ENCODE measurements at regions not wholly inside any gene's neighbourhood (a gene's known extent, or its start where the extent isn't known, plus 50 kb on each side); places are given as distances from the start of the nearest gene placed in this dataset.

DNA sequence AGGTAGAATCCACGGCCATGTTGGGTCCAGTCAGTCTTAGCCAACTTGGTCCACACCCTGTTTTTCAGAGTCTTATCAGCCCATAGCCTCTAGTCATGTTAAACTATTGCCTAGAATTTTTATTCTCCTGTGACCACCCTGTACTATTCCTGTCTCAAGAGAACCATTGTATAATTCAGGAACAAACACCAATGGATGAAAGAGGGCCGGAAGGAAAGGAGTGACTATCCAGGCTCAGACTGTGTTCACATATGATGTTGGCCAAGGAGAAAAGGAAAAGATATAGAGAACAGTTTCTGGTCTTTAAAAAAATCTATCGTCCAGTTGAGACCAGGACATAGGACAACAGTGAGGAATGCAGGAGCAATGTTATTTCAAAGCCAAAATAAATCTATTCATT is 82.9 kb upstream of the SETBP1 start:
- no peaks in the 10 kb centered on the region for H3K9me3 ChIP-seq (replicated peaks in 1 of 2; ENCODE audit: control insufficient read depth in 2 of 2, insufficient read depth in 1 of 2, low read depth in 1 of 2, low read length in 2 of 2)
- H3K4me2 ChIP-seq (ENCODE audit: insufficient read depth, low read length, poor library complexity, severe bottlenecking) = no peak overlapping the region
- no peak overlapping the region for H2BK120ac ChIP-seq (ENCODE audit: low read depth, low read length)
- H4K8ac ChIP-seq (ENCODE audit: low read depth, low read length) = no peak overlapping the region
- H3K23ac ChIP-seq (ENCODE audit: low read depth, low read length, poor library complexity) = no peak overlapping the region
- no peak overlapping the region for H2AK5ac ChIP-seq (ENCODE audit: low read depth, low read length)
- H3K36me3 ChIP-seq (replicated peaks in 1 of 2; ENCODE audit: control insufficient read depth in 2 of 2, insufficient read depth in 2 of 2, low read length in 2 of 2) = no peaks in the 10 kb centered on the region
- no peak overlapping the region for H3K27ac ChIP-seq (replicated peaks; ENCODE audit: low read length)
- no peak overlapping the region for H3K18ac ChIP-seq (ENCODE audit: low read length)
- no peak overlapping the region for H3K9ac ChIP-seq (ENCODE audit: low read depth, low read length, poor library complexity)
- no peak overlapping the region for H2BK15ac ChIP-seq (ENCODE audit: low read length)
- H3K14ac ChIP-seq (ENCODE audit: low read length) = no peak overlapping the region
- H3K79me1 ChIP-seq (ENCODE audit: low read depth, low read length) = no peaks in the 10 kb centered on the region
- H3K27me3 ChIP-seq (ENCODE audit: control insufficient read depth in 3 of 3, insufficient read depth in 3 of 3, low read depth in 1 of 3, low read length in 3 of 3) = no peaks in the 10 kb centered on the region
- no peak overlapping the region for H4K91ac ChIP-seq (ENCODE audit: low read depth, low read length, poor library complexity)
- H3K4ac ChIP-seq (ENCODE audit: low read length) = no peak overlapping the region
- H3K4me1 ChIP-seq (ENCODE audit: control insufficient read depth in 2 of 2, insufficient read depth in 1 of 2, low read depth in 1 of 2, low read length in 2 of 2) = no peaks in the 10 kb centered on the region
- H2AFZ ChIP-seq (ENCODE audit: low read length) = no peak overlapping the region
- no peak overlapping the region for H3K4me3 ChIP-seq (ENCODE audit: low read length in 2 of 2)
- DNase-seq (ENCODE audit: low spot score) = no peak
- H2BK5ac ChIP-seq (ENCODE audit: low read length) = no peak overlapping the region
- H2BK12ac ChIP-seq (ENCODE audit: low read length) = no peak overlapping the region
- no CpG with 5 or more reads among the region's 3 CpGs for WGBS, 2 donors (ENCODE audit: extremely low coverage in 2 of 2, insufficient read length in 2 of 2, insufficient replicate concordance in 1 of 2)

DNA sequence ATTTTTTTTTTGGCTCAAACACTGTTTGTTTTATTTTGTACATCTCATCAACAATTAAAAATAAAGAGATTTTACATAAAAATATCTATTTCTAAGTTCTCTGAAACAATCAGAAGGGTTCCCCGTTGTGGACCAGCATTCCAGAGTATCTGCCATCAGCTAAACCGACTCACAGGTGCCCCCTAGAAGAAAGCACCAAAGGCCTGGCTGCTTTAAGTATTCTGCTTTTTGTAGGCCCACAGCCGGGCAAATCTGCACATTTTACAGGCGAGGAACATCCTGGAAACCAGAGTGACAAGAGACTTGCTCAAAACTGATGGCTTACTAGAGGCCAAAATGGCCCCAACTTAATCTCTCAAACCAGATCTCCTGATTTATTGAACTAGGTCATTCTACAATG is 82.2 kb upstream of the SETBP1 start:
- H2BK15ac ChIP-seq (ENCODE audit: low read length) = no peak overlapping the region

DNA sequence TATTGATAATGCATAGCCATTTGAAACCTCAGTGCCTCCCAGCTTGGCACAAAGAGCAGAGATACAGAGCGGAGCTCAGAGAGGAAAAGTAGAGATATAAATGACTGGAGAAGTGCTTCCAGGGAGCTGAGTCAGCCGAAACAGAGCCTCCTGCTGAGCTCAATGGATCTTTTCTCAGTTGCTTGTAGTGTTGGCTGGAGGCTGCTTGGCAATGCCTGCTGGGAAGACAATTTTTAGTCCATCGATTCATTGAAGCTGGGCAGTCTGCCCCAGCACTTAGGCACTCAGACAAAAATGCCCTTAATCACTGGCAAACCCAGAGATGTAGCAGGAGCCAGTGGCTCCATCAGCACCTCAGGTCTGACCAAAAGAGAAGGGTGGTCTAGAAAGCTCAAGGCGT is 81.3 kb upstream of the SETBP1 start:
- DNase-seq (ENCODE audit: low spot score) = no peak
- no peaks in the 10 kb centered on the region for H3K36me3 ChIP-seq (replicated peaks in 1 of 2; ENCODE audit: control insufficient read depth in 2 of 2, insufficient read depth in 2 of 2, low read length in 2 of 2)
- H3K9ac ChIP-seq (ENCODE audit: low read depth, low read length, poor library complexity) = no peak overlapping the region
- no peak overlapping the region for H3K23ac ChIP-seq (ENCODE audit: low read depth, low read length, poor library complexity)
- no peak overlapping the region for H2BK5ac ChIP-seq (ENCODE audit: low read length)
- H4K8ac ChIP-seq (ENCODE audit: low read depth, low read length) = no peak overlapping the region
- no CpG with 5 or more reads among the region's 4 CpGs for WGBS, 2 donors (ENCODE audit: extremely low coverage in 2 of 2, insufficient read length in 2 of 2, insufficient replicate concordance in 1 of 2)
- no peak overlapping the region for H2BK12ac ChIP-seq (ENCODE audit: low read length)
- no peak overlapping the region for H3K4me2 ChIP-seq (ENCODE audit: insufficient read depth, low read length, poor library complexity, severe bottlenecking)
- H3K18ac ChIP-seq (ENCODE audit: low read length) = no peak overlapping the region
- no peak overlapping the region for H2AK5ac ChIP-seq (ENCODE audit: low read depth, low read length)
- no peak overlapping the region for H2BK15ac ChIP-seq (ENCODE audit: low read length)
- no peaks in the 10 kb centered on the region for H3K4me1 ChIP-seq (ENCODE audit: control insufficient read depth in 2 of 2, insufficient read depth in 1 of 2, low read depth in 1 of 2, low read length in 2 of 2)
- H3K27me3 ChIP-seq (ENCODE audit: control insufficient read depth in 3 of 3, insufficient read depth in 3 of 3, low read depth in 1 of 3, low read length in 3 of 3) = no peaks in the 10 kb centered on the region
- H3K14ac ChIP-seq (ENCODE audit: low read length) = no peak overlapping the region
- H2AFZ ChIP-seq (ENCODE audit: low read length) = no peak overlapping the region
- no peaks in the 10 kb centered on the region for H3K9me3 ChIP-seq (replicated peaks in 1 of 2; ENCODE audit: control insufficient read depth in 2 of 2, insufficient read depth in 1 of 2, low read depth in 1 of 2, low read length in 2 of 2)
- no peak overlapping the region for H3K4me3 ChIP-seq (ENCODE audit: low read length in 2 of 2)
- H2BK120ac ChIP-seq (ENCODE audit: low read depth, low read length) = no peak overlapping the region
- no peak overlapping the region for H3K27ac ChIP-seq (replicated peaks; ENCODE audit: low read length)
- no peak overlapping the region for H4K91ac ChIP-seq (ENCODE audit: low read depth, low read length, poor library complexity)
- no peak overlapping the region for H3K4ac ChIP-seq (ENCODE audit: low read length)
- no peaks in the 10 kb centered on the region for H3K79me1 ChIP-seq (ENCODE audit: low read depth, low read length)

More for the DNA sequence above, 82.2 kb upstream of the SETBP1 start:
- no peak overlapping the region for H2BK12ac ChIP-seq (ENCODE audit: low read length)
- H4K91ac ChIP-seq (ENCODE audit: low read depth, low read length, poor library complexity) = no peak overlapping the region
- no peak overlapping the region for H4K8ac ChIP-seq (ENCODE audit: low read depth, low read length)
- no peak overlapping the region for H3K18ac ChIP-seq (ENCODE audit: low read length)
- no peak overlapping the region for H3K4me3 ChIP-seq (ENCODE audit: low read length in 2 of 2)
- no peaks in the 10 kb centered on the region for H3K9me3 ChIP-seq (replicated peaks in 1 of 2; ENCODE audit: control insufficient read depth in 2 of 2, insufficient read depth in 1 of 2, low read depth in 1 of 2, low read length in 2 of 2)
- H3K4me1 ChIP-seq (ENCODE audit: control insufficient read depth in 2 of 2, insufficient read depth in 1 of 2, low read depth in 1 of 2, low read length in 2 of 2) = no peaks in the 10 kb centered on the region
- no peak overlapping the region for H3K4me2 ChIP-seq (ENCODE audit: insufficient read depth, low read length, poor library complexity, severe bottlenecking)
- no peaks in the 10 kb centered on the region for H3K36me3 ChIP-seq (replicated peaks in 1 of 2; ENCODE audit: control insufficient read depth in 2 of 2, insufficient read depth in 2 of 2, low read length in 2 of 2)
- H3K14ac ChIP-seq (ENCODE audit: low read length) = no peak overlapping the region
- no peak for DNase-seq (ENCODE audit: low spot score)
- no peak overlapping the region for H3K4ac ChIP-seq (ENCODE audit: low read length)
- H2AK5ac ChIP-seq (ENCODE audit: low read depth, low read length) = no peak overlapping the region
- WGBS, 2 donors (ENCODE audit: extremely low coverage in 2 of 2, insufficient read length in 2 of 2, insufficient replicate concordance in 1 of 2) = no CpG with 5 or more reads among the region's 4 CpGs
- no peak overlapping the region for H3K9ac ChIP-seq (ENCODE audit: low read depth, low read length, poor library complexity)
- H3K27me3 ChIP-seq (ENCODE audit: control insufficient read depth in 3 of 3, insufficient read depth in 3 of 3, low read depth in 1 of 3, low read length in 3 of 3) = no peaks in the 10 kb centered on the region
- no peak overlapping the region for H2BK120ac ChIP-seq (ENCODE audit: low read depth, low read length)
- no peak overlapping the region for H2BK5ac ChIP-seq (ENCODE audit: low read length)
- H2AFZ ChIP-seq (ENCODE audit: low read length) = no peak overlapping the region
- no peaks in the 10 kb centered on the region for H3K79me1 ChIP-seq (ENCODE audit: low read depth, low read length)
- no peak overlapping the region for H3K23ac ChIP-seq (ENCODE audit: low read depth, low read length, poor library complexity)
- no peak overlapping the region for H3K27ac ChIP-seq (replicated peaks; ENCODE audit: low read length)

DNA sequence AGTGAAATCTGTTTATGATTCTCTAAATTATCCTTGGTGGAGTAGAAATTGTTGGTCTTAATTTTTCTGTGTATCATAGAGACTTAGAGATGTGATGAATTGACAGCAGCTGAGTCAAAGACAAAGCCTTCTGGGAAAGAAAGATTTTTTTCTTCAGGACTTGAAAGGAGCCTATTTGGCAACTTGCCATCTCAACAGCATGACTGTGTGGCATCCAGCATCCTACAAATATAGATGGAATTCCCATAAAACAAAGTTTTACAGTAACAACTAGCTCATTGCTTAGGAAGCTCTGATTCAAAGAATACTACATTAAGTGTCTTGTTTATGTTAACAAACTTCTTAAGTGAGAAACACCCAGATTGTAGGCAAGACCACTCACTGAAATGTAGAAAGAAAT is 79.2 kb upstream of the SETBP1 start:
- Histone ChIP-seq H3K9me3 (replicated peaks in 1 of 2; ENCODE audit: control insufficient read depth in 2 of 2, insufficient read depth in 1 of 2, low read depth in 1 of 2, low read length in 2 of 2) (no peaks in the 10 kb centered on the region), H3K14ac (ENCODE audit: low read length) (no peak overlapping the region), H2BK5ac (ENCODE audit: low read length) (no peak overlapping the region), H2AFZ (ENCODE audit: low read length) (no peak overlapping the region), H3K4me3 (ENCODE audit: low read length in 2 of 2) (no peak overlapping the region), H3K4me1 (ENCODE audit: control insufficient read depth in 2 of 2, insufficient read depth in 1 of 2, low read depth in 1 of 2, low read length in 2 of 2) (no peaks in the 10 kb centered on the region), H2BK15ac (ENCODE audit: low read length) (no peak overlapping the region), H2AK5ac (ENCODE audit: low read depth, low read length) (no peak overlapping the region), H3K4me2 (ENCODE audit: insufficient read depth, low read length, poor library complexity, severe bottlenecking) (no peak overlapping the region), H3K36me3 (replicated peaks in 1 of 2; ENCODE audit: control insufficient read depth in 2 of 2, insufficient read depth in 2 of 2, low read length in 2 of 2) (no peaks in the 10 kb centered on the region), H4K91ac (ENCODE audit: low read depth, low read length, poor library complexity) (no peak overlapping the region), H3K9ac (ENCODE audit: low read depth, low read length, poor library complexity) (no peak overlapping the region), H3K4ac (ENCODE audit: low read length) (no peak overlapping the region), H3K79me1 (ENCODE audit: low read depth, low read length) (no peaks in the 10 kb centered on the region), H2BK120ac (ENCODE audit: low read depth, low read length) (no peak overlapping the region), H3K18ac (ENCODE audit: low read length) (no peak overlapping the region), H3K27ac (replicated peaks; ENCODE audit: low read length) (no peak overlapping the region), H2BK12ac (ENCODE audit: low read length) (no peak overlapping the region), H3K23ac (ENCODE audit: low read depth, low read length, poor library complexity) (no peak overlapping the region), H3K27me3 (ENCODE audit: control insufficient read depth in 3 of 3, insufficient read depth in 3 of 3, low read depth in 1 of 3, low read length in 3 of 3) (no peaks in the 10 kb centered on the region), H4K8ac (ENCODE audit: low read depth, low read length) (no peak overlapping the region)
- no peak for DNase-seq (ENCODE audit: low spot score)
